ENCODE measurements at regions not wholly inside any gene's neighbourhood (a gene's known extent, or its start where the extent isn't known, plus 50 kb on each side); places are given as distances from the start of the nearest gene placed in this dataset.
"Not testable (repeated sequence)": the region's sequence is repeated elsewhere in the genome, so short reads cannot be mapped to it uniquely, and the experiment has no call there.

GRCh38 chr15:58363118-58363517 is 68.7 kb upstream of the LIPC start:
- not testable (repeated sequence) for DNase-seq

DNA sequence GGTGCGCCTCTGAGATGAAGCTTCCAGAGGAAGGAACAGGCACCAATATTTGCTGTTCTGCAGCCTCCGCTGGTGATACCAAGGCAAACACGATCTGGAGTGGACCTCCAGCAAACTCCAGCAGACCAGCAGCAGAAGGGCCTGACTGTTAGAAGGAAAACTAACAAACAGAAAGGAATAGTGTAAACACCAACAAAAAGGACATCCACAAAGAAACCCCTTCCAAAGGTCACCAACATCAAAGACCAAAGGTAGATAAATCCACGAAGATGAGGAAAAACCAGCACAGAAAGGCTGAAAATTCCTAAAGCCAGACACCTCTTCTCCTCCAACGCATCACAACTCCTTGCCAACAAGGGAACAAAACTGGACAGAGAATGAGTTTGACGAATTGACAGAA is 68.1 kb upstream of the LIPC start:
- DNase-seq: not testable (repeated sequence)

DNA sequence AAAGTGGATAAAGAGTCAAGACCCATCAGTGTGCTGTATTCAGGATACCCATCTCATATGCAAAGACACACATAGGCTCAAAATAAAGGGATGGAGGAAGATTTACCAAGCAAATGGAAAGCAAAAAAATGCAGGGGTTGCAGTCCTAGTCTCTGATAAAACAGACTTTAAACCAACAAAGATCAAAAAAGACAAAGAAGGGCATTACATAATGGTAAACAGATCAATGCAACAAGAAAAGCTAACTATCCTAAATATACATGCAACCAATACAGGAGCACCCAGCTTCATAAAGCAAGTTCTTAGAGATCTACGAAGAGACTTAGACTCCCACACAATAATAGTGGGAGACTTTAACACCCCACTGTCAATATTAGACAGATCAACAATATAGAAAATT is 66.7 kb upstream of the LIPC start:
- DNase-seq: not testable (repeated sequence)

DNA sequence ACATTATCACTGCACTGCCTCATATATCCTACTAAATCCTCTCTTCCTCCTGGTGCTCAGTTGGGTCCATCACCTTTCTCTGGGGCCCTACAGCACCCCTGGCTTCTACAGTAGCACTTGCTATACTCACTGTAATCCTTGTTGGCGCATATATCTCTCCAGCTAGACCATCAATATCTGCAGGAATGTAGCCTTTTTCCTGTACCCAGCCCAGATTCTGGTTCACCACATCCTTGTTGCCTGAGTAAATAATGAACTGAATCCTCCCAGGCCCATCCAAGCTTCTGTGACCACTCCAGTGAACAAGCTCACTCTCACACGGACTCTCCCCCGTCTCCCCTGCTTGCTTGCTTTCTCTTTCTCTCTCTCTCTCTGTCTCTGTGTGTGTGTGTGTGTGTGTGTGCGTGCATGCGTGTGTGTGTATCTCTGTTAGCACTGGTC is 62.5 kb upstream of the LIPC start:
- no peak for DNase-seq

- DNase-seq: no peak
Measured at GRCh38 chr15:58369956-58370355, 61.8 kb upstream of the LIPC start.

DNA sequence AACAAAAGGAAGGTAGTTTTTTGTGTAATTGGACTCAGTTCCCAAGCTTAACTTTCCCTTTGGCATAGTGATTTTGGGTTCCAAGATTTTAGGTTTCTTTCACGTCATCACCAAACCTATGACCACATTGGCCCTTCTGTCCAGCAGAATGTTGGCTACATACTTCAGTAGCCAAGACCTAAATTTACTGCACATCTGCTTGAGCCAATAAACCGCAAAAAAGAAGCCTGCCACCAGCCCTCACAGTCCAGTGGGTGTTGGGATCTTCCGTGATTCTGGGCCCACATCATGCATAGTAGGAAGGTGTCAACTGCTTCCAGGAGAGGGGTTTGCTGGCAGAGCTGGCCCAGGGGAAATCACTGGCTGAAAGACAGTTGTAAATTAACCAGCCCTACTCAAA is 57.6 kb upstream of the LIPC start:
- no peak for DNase-seq

- DNase-seq: no peak
Measured at GRCh38 chr15:58377193-58377592, 54.6 kb upstream of the LIPC start.

GRCh38 chr15:58378241-58379085 is 53.3 kb upstream of the LIPC start:
- DNase-seq: no peak

DNA sequence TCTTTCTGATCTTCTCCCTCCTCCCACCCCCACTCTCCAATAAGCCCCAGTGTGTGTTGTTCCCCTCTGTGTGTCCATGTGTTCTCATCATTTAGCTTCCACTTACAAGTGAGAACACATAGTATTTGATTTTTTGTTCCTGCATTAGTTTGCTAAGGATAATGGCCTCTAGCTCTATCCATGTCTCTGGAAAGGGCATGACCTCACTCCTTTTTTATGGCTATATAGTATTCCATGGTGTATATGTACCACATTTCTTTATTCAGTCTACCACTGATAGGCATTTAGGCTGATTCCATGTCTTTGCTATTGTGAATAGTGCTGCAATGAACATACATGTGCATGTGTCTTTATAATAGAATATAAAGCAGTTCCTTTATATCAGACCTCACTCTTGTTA is 52.3 kb upstream of the LIPC start:
- not testable (repeated sequence) for DNase-seq

DNA sequence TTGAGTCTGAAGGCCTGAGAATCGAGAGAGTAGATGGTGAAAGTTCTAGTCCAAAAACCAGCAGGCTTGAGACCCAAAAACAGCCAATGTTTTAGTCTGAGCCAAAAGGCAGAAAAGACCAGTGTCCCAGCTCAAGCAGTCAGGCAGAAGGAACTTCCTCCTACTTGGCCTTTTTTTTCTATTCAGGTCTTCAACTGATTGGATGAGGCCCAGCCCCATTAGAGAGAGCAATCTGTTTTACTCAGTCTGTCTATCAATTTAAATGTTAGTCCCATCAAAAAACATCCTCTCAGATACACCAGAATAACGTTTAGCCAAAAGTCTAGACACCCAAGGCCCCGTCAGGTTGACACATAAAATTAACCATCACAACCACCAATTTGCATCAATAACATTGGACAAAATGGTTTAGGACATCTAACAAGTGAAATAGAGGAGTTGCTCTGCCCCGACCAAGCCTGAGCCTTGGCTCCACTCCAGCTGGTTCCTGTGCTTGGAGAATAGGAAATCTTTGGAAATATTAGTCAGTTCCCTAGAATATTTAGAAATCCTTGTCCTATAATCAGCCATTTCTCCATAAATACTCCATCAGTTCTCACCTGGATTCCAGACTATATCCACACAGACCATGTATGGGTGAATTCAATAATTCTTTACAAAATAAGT is 51.4 kb upstream of the LIPC start:
- DNase-seq: no peak

DNA sequence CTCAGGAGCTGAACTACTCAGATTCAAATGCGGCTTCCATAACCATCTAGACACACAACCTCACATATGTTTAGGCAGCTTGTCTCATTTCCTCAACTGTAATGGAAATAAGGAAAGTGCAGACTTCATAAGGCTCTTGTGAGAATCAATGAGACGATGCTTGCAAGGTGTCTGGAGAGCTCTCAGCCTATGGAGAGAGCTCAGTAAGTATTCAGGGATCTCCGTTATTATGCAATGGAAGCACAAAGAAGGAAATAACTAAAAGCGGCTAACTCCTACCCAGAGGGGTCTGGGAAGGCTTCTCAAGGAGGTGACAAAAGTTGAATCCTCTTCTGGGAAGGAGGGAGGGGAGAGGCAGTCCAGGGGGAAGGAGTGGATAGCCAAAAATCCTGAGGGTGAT is 50.1 kb upstream of the LIPC start:
- DNase-seq: no peak

Measured in NCI-H146 (cell line).